Heart right ventricle (tissue), 16 donors: ENCODE measurements at regions not wholly inside any gene's neighbourhood (a gene's known extent, or its start where the extent isn't known, plus 50 kb on each side); places are given as distances from the start of the nearest gene placed in this dataset.

Experiments
- ATAC-seq, 8 donors: fragments of 200-7000 bp; cut with Tn5 transposase; one replicate each; pipeline ENCODE4 v1.9.1; 2020; ENCODE audit warnings: mild to moderate bottlenecking in 8 of 8, moderate library complexity in 8 of 8, moderate number of reproducible peaks in 1 of 8
- DNase-seq, 2 donors: peaks; one replicate each; pipeline ENCODE4 v3.0.0-alpha.2; 2020
- H3K27ac ChIP-seq, 10 donors: fragments of 200-600 bp; sonication (generic) in 2 of 10; one replicate each; pipeline versions ENCODE4 v1.5.0 to v1.8.0; 2020 to 2022; ENCODE audit warnings: mild to moderate bottlenecking in 3 of 10
- H3K27me3 ChIP-seq, 7 donors: fragments of 200-600 bp; one replicate each; pipeline ENCODE4 v1.8.0; 2021 to 2022; ENCODE audit warnings: mild to moderate bottlenecking in 2 of 7
- H3K36me3 ChIP-seq, 9 donors: fragments of 200-600 bp; sonication (generic) in 1 of 9; one replicate each; pipeline versions ENCODE4 v1.5.0 to v1.8.0; 2020 to 2022; ENCODE audit warnings: mild to moderate bottlenecking in 2 of 9
- H3K4me1 ChIP-seq, 9 donors: fragments of 200-600 bp; sonication (generic) in 1 of 9; one replicate each; pipeline versions ENCODE4 v1.5.0 to v1.8.0; 2020 to 2022; ENCODE audit warnings: mild to moderate bottlenecking in 4 of 9
- H3K4me3 ChIP-seq, 10 donors: fragments of 200-600 bp; sonication (generic) in 2 of 10; one replicate each; pipeline versions ENCODE4 v1.5.0 to v1.8.0; 2020 to 2022; ENCODE audit warnings: mild to moderate bottlenecking in 7 of 10, moderate library complexity in 2 of 10
- H3K9me3 ChIP-seq, 11 donors: fragments of 200-600 bp in 10 of 11; sonication (generic) in 2 of 11; one replicate each; pipeline versions ENCODE4 v1.5.0 to v1.8.0; 2013 to 2022; ENCODE audit warnings: mild to moderate bottlenecking in 2 of 11, control low read depth in 1 of 11, moderate library complexity in 1 of 11
- CTCF ChIP-seq, 9 donors: fragments of 200-600 bp; sonication (generic) in 2 of 9; IDR thresholded peaks; one replicate each; pipeline versions ENCODE4 v1.5.0 to v1.8.0; 2021 to 2022; ENCODE audit warnings: antibody characterized with exemption in 9 of 9, mild to moderate bottlenecking in 5 of 9, moderate library complexity in 1 of 9
- WGBS, 2 donors: extraction: QIAGEN DNeasy Blood & Tissue Kit; methylation state at CpG; one replicate each; pipeline ENCODE4 v1.1.7; 2013; ENCODE audit warnings: inconsistent platforms in 1 of 2; 5-methylcytosine and 5-hydroxymethylcytosine counted together
- intact Hi-C, 10 donors: fragments of 100-400 bp; cut with DNase I; formaldehyde crosslinking; loops; one replicate each; pipeline versions ENCODE4 v1.11.1 to v1.14.2; 2022
- donor health status: Arrhythmogenic right ventricular cardiomyopathy.
- donor health status: ischemic (EF 13 %, LVEDD 7.1; RV severe dilation, severe dysfunction).
- donor health status: healthy with polysubstance abuse.
- donor health status: DM: no; HTN: yes; CAD: no.
- donor health status: DM: no; HTN: no; CAD: no.
- donor health status: ischemic (EF 25% LVEDD 6.9; RV normal size, moderate dysfunction).
- donor health status: ischemic (EF 25% LVEDD 5.7; RV mildly dilated, moderate dysfunction).
- donor health status: healthy.
- donor health status: DM: yes; HTN: yes; CAD: no.
- donor health status: Ischemic cardiomyopathy.
- donor health status: ischemic (EF 35%, LVEDD 5.7; RV mildly dilated, moderate dysfunction).
- donor health status: nonischemic (EF 11% LVEDD 7.7; RV severe dilation, severe dysfunction).
- donor health status: DM: yes; HTN: yes; CAD: no.
- donor health status: PGD.
- donor health status: ischemic (EF 29% LVEDD 5.4; RV normal size, mild dysfunction).
- donor health status: nonischemic (EF 23%, LVEDD 6.1; RV moderate dilation, normal function).

GRCh38 chr2:84373391-84373790 is 85.7 kb downstream of the SUCLG1 start:
- ATAC-seq (no peak), DNase-seq (no peak)
- Histone ChIP-seq H3K9me3 (no peaks in the 10 kb centered on the region), H3K4me3 (no peak overlapping the region), H3K27ac (no peak overlapping the region), H3K36me3 (no peaks in the 10 kb centered on the region), H3K27me3 (peaks cover 0 to 4% (median 0%) of the 10 kb centered on the region in 7 donors), H3K4me1 (no peaks in the 10 kb centered on the region)
- intact Hi-C loops: no loop called here
- no peak for TF ChIP-seq CTCF (IDR thresholded peaks at IDR 0.05)
- WGBS, 2 donors: 49 to 65% methylated on average over 2 of the region's 2 CpGs

DNA sequence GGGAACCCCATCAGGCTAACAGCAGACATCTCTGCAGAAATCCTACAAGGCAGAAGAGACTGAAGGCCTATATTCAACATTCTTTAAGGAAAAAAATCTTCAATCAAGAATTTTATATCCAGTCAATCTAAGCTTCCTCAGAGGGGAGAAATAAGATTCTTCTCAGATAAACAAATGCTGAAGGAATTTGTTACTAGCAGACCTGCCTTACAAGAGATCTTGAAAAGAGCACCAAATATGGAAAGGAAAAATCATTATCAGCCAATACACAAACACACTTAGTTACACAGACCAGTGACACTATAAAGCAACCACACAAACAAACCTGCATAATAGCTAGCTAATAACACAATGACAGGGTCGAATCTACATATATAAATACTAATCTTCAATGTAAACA is 96.5 kb downstream of the SUCLG1 start:
- DNase-seq: no peak
- intact Hi-C loops: no loop called here
- H3K4me1 ChIP-seq: no peaks in the 10 kb centered on the region
- H3K27ac ChIP-seq: no peak overlapping the region
- 48 to 55% methylated on average over 1 of the region's 1 CpG for WGBS, 2 donors
- no peaks in the 10 kb centered on the region for H3K27me3 ChIP-seq
- no peak for TF ChIP-seq CTCF (IDR thresholded peaks at IDR 0.05)
- H3K36me3 ChIP-seq: no peaks in the 10 kb centered on the region
- H3K9me3 ChIP-seq: peaks cover 0 to 67% (median 11%) of the 10 kb centered on the region in 11 donors
- H3K4me3 ChIP-seq: no peak overlapping the region
- no peak for ATAC-seq

DNA sequence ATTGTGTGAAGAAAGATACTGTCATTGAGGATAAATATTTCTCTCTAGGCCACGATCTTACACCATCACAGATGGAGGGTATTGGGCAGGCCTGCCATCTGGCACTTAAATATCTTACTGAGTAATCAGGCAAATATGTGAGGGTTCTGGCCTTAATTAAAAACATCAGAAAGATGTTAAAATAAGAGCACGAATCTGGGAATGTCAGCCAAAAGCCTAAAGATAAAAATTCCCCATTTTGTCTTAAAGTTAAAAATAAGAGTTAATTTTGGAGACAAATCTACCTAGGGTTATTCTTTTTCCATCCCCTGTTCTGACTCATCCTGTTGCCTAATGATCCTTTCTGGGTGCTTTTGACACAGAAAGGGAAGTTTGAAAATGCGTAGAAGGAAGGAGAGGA is 121.0 kb downstream of the SUCLG1 start:
- no peak for TF ChIP-seq CTCF (IDR thresholded peaks at IDR 0.05)
- Histone ChIP-seq H3K27me3 (no peaks in the 10 kb centered on the region), H3K9me3 (peaks cover 0 to 13% (median 0%) of the 10 kb centered on the region in 11 donors), H3K27ac (no peak overlapping the region), H3K36me3 (no peaks in the 10 kb centered on the region), H3K4me3 (no peak overlapping the region), H3K4me1 (no peaks in the 10 kb centered on the region)
- no peak for DNase-seq
- 64 to 68% methylated on average over 3 of the region's 3 CpGs for WGBS, 2 donors
- intact Hi-C loops: no loop called here
- no peak for ATAC-seq

DNA sequence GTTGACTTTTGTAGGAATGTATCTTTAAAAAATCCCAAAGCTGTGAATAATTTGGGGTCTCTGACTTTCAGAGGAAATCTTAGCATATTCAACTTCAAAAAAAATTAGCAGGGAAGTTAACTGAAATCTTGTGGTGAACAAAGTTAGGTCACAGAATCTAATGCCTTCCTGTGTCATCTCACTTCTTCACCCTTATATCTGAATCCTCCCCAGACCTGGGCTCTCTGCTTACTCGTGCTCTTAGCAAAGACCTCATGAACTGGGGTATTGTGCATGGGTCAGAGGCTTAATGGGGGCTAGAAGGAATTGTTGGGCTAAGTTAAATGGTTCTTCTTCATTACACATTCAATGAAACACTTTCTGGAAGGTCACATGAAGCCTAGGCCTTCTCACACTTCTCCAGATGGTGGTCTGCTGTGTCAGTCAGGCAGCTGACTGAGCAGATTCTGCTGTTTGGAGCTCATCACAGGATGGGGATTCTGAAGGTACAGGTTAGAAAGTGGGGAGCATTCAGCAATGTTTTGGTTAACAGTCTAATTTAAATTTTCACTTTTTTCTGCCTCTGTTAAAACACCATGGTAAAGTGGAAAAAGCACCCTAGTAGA is 131.3 kb downstream of the SUCLG1 start:
- WGBS, 2 donors: 56 to 61% methylated on average over 1 of the region's 1 CpG
- Histone ChIP-seq H3K27me3 (peaks cover 0 to 11% (median 0%) of the 10 kb centered on the region in 7 donors), H3K9me3 (peaks cover 0 to 5% (median 0%) of the 10 kb centered on the region in 11 donors), H3K27ac (no peak overlapping the region), H3K4me1 (no peaks in the 10 kb centered on the region), H3K4me3 (no peak overlapping the region), H3K36me3 (no peaks in the 10 kb centered on the region)
- intact Hi-C loops: no loop called here
- no peak for ATAC-seq
- no peak for TF ChIP-seq CTCF (IDR thresholded peaks at IDR 0.05)
- no peak for DNase-seq
